ENCODE measurements at regions not wholly inside any gene's neighbourhood (a gene's known extent, or its start where the extent isn't known, plus 50 kb on each side); places are given as distances from the start of the nearest gene placed in this dataset.

DNA sequence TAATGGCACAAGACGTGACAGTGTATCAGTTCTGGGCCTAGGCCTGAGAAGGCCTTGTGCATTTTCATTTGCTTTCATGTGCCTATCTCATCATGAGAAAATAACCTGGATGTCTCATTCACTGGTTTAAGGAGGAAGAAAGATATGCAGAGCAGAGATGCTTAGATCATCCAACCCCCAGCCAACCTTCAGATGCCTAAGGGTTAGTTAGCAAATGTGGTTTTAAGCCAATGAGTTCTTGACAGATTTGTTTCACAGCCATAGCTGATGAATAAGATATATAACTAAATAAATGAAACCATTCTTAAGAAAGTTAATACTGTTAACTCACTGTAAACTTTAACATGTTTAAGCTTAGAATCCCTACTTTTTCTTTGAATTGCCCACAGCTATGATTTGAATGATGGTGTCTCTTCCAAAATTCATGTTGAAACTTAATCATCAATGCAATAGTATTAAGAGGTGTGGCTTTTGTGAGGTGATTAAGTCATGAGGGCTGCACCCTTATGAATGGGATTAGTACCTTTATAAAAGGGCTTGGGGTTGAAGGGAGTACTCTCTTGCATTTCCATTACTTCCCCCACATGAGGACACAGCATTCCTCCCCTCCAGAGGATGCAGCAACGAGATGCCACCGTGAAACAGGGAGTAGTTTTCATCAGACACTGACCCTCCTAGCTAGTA, 324.6 kb upstream of the TBC1D5 start:
- no peak for TF ChIP-seq POLR2AphosphoS5 (IDR thresholded peaks at IDR 0.05; ENCODE audit: low read depth, low read length)
- TF ChIP-seq TAF1 (IDR thresholded peaks at IDR 0.05; ENCODE audit: borderline replicate concordance, low read depth, low read length), result no peak
- TF ChIP-seq POLR2A (IDR thresholded peaks at IDR 0.05; ENCODE audit: low read depth, low read length), result no peak

Data from GM12892 (cell line).